Uterus (tissue), 3 donors: ENCODE measurements at regions not wholly inside any gene's neighbourhood (a gene's known extent, or its start where the extent isn't known, plus 50 kb on each side); places are given as distances from the start of the nearest gene placed in this dataset.

Experiments
- DNase-seq, 2 donors: peaks; one replicate each; pipeline ENCODE4 v3.0.0-alpha.2; 2019 to 2020
- H3K27ac ChIP-seq, 2 donors: fragments of 200-600 bp; sonication (generic); 1 replicate in 1 of 2; 2 replicates in 1 of 2; pipeline ENCODE4 v1.5.1; 2016 to 2018
- H3K27me3 ChIP-seq, 2 donors: fragments of 200-600 bp; sonication (generic); one replicate each; pipeline ENCODE4 v1.5.1; 2018 to 2019; ENCODE audit warnings: control low read depth in 1 of 2
- H3K36me3 ChIP-seq, 2 donors: fragments of 200-600 bp; sonication (generic); one replicate each; pipeline ENCODE4 v1.5.1; 2019; ENCODE audit warnings: control low read depth in 1 of 2
- H3K4me1 ChIP-seq, 2 donors: fragments of 200-600 bp; sonication (generic); one replicate each; pipeline ENCODE4 v1.5.1; 2018 to 2019; ENCODE audit warnings: control low read depth in 1 of 2
- H3K4me3 ChIP-seq, 2 donors: fragments of 200-600 bp; sonication (generic); 1 replicate in 1 of 2; 2 replicates in 1 of 2; pipeline ENCODE4 v1.5.1; 2018 to 2019; ENCODE audit warnings: mild to moderate bottlenecking in 1 of 2
- H3K9me3 ChIP-seq, 2 donors: fragments of 200-600 bp; sonication (generic); one replicate each; pipeline ENCODE4 v1.5.1; 2019; ENCODE audit warnings: control low read depth in 1 of 2
- POLR2A ChIP-seq, 2 donors: fragments of 450-650 bp; IDR thresholded peaks; one replicate each; pipeline ENCODE4 v1.6.1; 2016; ENCODE audit warnings: antibody characterized with exemption in 2 of 2, mild to moderate bottlenecking in 1 of 2, moderate library complexity in 1 of 2
- intact Hi-C: fragments of 100-400 bp; cut with DNase I; formaldehyde crosslinking; loops from one replicate; pipeline ENCODE4 v1.15.1; 2023; ENCODE audit warnings: low total_unique reads
- TF ChIP-seq, protein P1 (sequence below), 4 experiments: fragments of 200-600 bp in 2 of 4; fragments of 450-650 bp in 2 of 4; sonication (generic) in 2 of 4; IDR thresholded peaks; one replicate each; pipeline ENCODE4 v1.5.1; 2016 to 2019; ENCODE audit warnings: antibody characterized with exemption in 4 of 4, mild to moderate bottlenecking in 2 of 4, moderate library complexity in 1 of 4
- donor health status: DM: yes; HTN: yes; CAD: no.

GRCh38 chr2:6675791-6676190 is 189.9 kb downstream of the CMPK2 start:
- Histone ChIP-seq H3K9me3 (no peaks in the 10 kb centered on the region), H3K4me3 (no peak overlapping the region), H3K36me3 (no peaks in the 10 kb centered on the region), H3K27me3 (no peaks in the 10 kb centered on the region), H3K4me1 (no peaks in the 10 kb centered on the region), H3K27ac (no peak overlapping the region)
- DNase-seq: no peak
- no peak for TF ChIP-seq POLR2A (IDR thresholded peaks at IDR 0.05)
- TF ChIP-seq, protein P1, sequence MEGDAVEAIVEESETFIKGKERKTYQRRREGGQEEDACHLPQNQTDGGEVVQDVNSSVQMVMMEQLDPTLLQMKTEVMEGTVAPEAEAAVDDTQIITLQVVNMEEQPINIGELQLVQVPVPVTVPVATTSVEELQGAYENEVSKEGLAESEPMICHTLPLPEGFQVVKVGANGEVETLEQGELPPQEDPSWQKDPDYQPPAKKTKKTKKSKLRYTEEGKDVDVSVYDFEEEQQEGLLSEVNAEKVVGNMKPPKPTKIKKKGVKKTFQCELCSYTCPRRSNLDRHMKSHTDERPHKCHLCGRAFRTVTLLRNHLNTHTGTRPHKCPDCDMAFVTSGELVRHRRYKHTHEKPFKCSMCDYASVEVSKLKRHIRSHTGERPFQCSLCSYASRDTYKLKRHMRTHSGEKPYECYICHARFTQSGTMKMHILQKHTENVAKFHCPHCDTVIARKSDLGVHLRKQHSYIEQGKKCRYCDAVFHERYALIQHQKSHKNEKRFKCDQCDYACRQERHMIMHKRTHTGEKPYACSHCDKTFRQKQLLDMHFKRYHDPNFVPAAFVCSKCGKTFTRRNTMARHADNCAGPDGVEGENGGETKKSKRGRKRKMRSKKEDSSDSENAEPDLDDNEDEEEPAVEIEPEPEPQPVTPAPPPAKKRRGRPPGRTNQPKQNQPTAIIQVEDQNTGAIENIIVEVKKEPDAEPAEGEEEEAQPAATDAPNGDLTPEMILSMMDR (IDR thresholded peaks at IDR 0.05): no peak
- intact Hi-C loops: no loop called here

- no peak for DNase-seq
- Histone ChIP-seq H3K9me3 (no peaks in the 10 kb centered on the region), H3K27ac (no peak overlapping the region), H3K27me3 (no peaks in the 10 kb centered on the region), H3K4me3 (no peak overlapping the region), H3K4me1 (no peaks in the 10 kb centered on the region), H3K36me3 (no peaks in the 10 kb centered on the region)
- intact Hi-C loops: no loop called here
- TF ChIP-seq POLR2A (IDR thresholded peaks at IDR 0.05): no peak
- TF ChIP-seq, protein P1 (IDR thresholded peaks at IDR 0.05): no peak
Observed at GRCh38 chr2:6676241-6676640, 189.5 kb downstream of the CMPK2 start.

DNA sequence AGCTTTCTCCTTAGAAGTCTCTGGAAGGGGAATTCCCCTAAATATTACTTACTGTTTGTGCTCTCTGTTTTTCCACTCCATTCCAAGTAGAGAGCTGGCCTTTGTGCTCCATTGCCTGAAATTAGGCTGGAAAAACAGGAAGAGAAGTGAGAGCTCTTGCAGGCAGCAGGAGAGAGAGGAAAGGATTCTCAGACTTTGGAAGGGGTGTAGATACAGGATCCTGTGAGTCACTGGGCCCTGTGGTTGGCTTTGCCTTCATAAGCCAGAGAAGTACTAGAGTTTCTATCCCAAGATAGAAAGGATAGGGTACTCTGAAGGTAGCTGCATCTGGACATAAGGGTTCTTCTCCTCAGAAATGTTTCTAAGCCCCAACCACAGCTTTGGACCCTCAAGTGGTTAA is 188.9 kb downstream of the CMPK2 start:
- no peak for DNase-seq
- Histone ChIP-seq H3K4me1 (no peaks in the 10 kb centered on the region), H3K4me3 (no peak overlapping the region), H3K36me3 (no peaks in the 10 kb centered on the region), H3K9me3 (no peaks in the 10 kb centered on the region), H3K27me3 (no peaks in the 10 kb centered on the region), H3K27ac (no peak overlapping the region)
- TF ChIP-seq POLR2A (IDR thresholded peaks at IDR 0.05): no peak
- TF ChIP-seq, protein P1 (IDR thresholded peaks at IDR 0.05): no peak
- intact Hi-C loops: no loop called here

DNA sequence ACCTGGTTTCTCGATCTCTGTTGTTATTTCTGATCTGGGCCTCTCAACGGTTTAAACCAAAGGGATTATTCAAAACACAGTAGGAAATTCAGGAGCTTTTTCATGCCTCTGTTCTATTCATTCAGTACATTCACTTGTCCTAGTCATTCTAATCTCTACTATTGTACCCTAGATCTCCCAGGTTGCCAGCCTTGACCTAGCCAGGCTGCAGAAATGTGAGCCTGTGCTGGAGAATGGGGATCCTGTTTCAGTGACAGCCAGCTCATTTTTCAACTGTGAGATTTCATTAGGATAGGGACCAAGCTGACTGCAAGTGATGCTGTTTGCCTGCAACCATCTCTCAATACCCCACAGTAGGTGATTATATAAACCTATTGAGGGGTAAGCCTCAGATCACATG is 186.2 kb downstream of the CMPK2 start:
- Histone ChIP-seq H3K4me3 (no peak overlapping the region), H3K36me3 (no peaks in the 10 kb centered on the region), H3K27me3 (no peaks in the 10 kb centered on the region), H3K9me3 (no peaks in the 10 kb centered on the region), H3K4me1 (no peaks in the 10 kb centered on the region), H3K27ac (no peak overlapping the region)
- intact Hi-C loops: no loop called here
- TF ChIP-seq, protein P1 (IDR thresholded peaks at IDR 0.05): no peak
- TF ChIP-seq POLR2A (IDR thresholded peaks at IDR 0.05): no peak
- no peak for DNase-seq

DNA sequence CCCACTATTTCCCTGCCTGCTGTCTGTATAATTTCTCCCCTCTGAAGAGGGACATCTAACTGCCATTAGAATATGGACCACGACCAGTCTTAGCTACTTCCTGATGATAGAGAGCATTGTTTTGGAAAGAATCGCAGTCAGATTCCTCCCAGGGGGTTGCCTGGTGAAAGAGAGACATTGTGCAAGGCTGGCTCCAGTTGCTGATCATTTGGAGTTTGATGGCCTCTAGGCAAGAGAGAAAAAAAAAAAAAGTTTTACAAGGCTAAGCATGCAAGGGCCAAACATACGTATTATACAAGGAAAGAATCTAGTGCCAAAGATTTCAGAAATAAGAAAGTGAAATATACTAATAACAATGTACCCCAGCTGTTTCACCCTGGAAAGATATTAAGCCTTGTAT is 182.2 kb downstream of the CMPK2 start:
- TF ChIP-seq POLR2A (IDR thresholded peaks at IDR 0.05): no peak
- TF ChIP-seq, protein P1 (IDR thresholded peaks at IDR 0.05): no peak
- Histone ChIP-seq H3K27ac (no peak overlapping the region), H3K27me3 (no peaks in the 10 kb centered on the region), H3K9me3 (no peaks in the 10 kb centered on the region), H3K4me3 (no peak overlapping the region), H3K4me1 (no peaks in the 10 kb centered on the region), H3K36me3 (no peaks in the 10 kb centered on the region)
- no peak for DNase-seq
- intact Hi-C loops: no loop called here
